Liver (tissue), 8 donors: ENCODE measurements at regions not wholly inside any gene's neighbourhood (a gene's known extent, or its start where the extent isn't known, plus 50 kb on each side); places are given as distances from the start of the nearest gene placed in this dataset.

Source experiments
- DNase-seq: peaks from one replicate; pipeline ENCODE4 v3.0.0-alpha.2; 2017; ENCODE audit warnings: low spot score
- H3K27ac ChIP-seq, 2 donors: one replicate each; pipeline ENCODE4 v1.7.0; 2013; ENCODE audit warnings: inconsistent platforms in 2 of 2, low read length in 2 of 2, control low read depth in 1 of 2, low read depth in 1 of 2, mild to moderate bottlenecking in 1 of 2
- H3K27me3 ChIP-seq, 4 donors: one replicate each; pipeline versions ENCODE4 v1.6.1 to v1.7.0; 2013; ENCODE audit warnings: low read length in 3 of 4, inconsistent platforms in 1 of 4, mild to moderate bottlenecking in 1 of 4, moderate library complexity in 1 of 4; ENCODE audit not compliant: control insufficient read depth in 4 of 4, insufficient read depth in 4 of 4
- H3K36me3 ChIP-seq, 4 donors: one replicate each; pipeline versions ENCODE4 v1.6.1 to v1.7.0; 2013; ENCODE audit warnings: low read length in 3 of 4, mild to moderate bottlenecking in 3 of 4, low read depth in 1 of 4, moderate library complexity in 1 of 4; ENCODE audit not compliant: control insufficient read depth in 4 of 4, insufficient read depth in 3 of 4
- H3K4me1 ChIP-seq, 4 donors: one replicate each; pipeline versions ENCODE4 v1.6.1 to v1.7.0; 2013; ENCODE audit warnings: low read length in 3 of 4, mild to moderate bottlenecking in 3 of 4, moderate library complexity in 1 of 4; ENCODE audit not compliant: control insufficient read depth in 4 of 4, insufficient read depth in 4 of 4
- H3K4me3 ChIP-seq, 3 donors: one replicate each; pipeline versions ENCODE4 v1.6.1 to v1.7.0; 2013; ENCODE audit warnings: low read length in 3 of 3, control low read depth in 1 of 3, low read depth in 1 of 3, mild to moderate bottlenecking in 1 of 3
- H3K9ac ChIP-seq, 2 donors: one replicate each; pipeline ENCODE4 v1.7.0; 2013; ENCODE audit warnings: low read length in 2 of 2, mild to moderate bottlenecking in 2 of 2, moderate library complexity in 2 of 2, control low read depth in 1 of 2, low read depth in 1 of 2
- H3K9me3 ChIP-seq, 4 donors: one replicate each; pipeline versions ENCODE4 v1.6.1 to v1.7.0; 2013; ENCODE audit warnings: low read length in 3 of 4; ENCODE audit not compliant: control insufficient read depth in 4 of 4
- EGR1 ChIP-seq, 2 donors: IDR thresholded peaks; 2 replicates each; pipeline ENCODE4 v1.6.1; 2016 to 2018; ENCODE audit warnings: antibody characterized with exemption in 2 of 2, low read depth in 2 of 2
- FOXA1 ChIP-seq: IDR thresholded peaks from 2 replicates; pipeline ENCODE4 v1.6.1; 2016; ENCODE audit warnings: antibody characterized with exemption
- FOXA2 ChIP-seq: IDR thresholded peaks from 2 replicates; pipeline ENCODE4 v1.6.1; 2016; ENCODE audit warnings: antibody characterized with exemption
- GABPA ChIP-seq, 2 donors: IDR thresholded peaks in 1 of 2; conservative IDR thresholded peaks in 1 of 2; 2 replicates each; pipeline ENCODE4 v1.6.1; 2016; ENCODE audit warnings: antibody characterized with exemption in 2 of 2, mild to moderate bottlenecking in 1 of 2, moderate library complexity in 1 of 2
- HNF4A ChIP-seq, 2 donors: conservative IDR thresholded peaks; 2 replicates each; pipeline ENCODE4 v1.6.1; 2016; ENCODE audit warnings: antibody characterized with exemption in 2 of 2, mild to moderate bottlenecking in 2 of 2
- HNF4G ChIP-seq: IDR thresholded peaks from 2 replicates; pipeline ENCODE4 v1.6.1; 2016; ENCODE audit warnings: antibody characterized with exemption
- JUND ChIP-seq, 2 donors: IDR thresholded peaks; 2 replicates each; pipeline ENCODE4 v1.6.1; 2016; ENCODE audit warnings: antibody characterized with exemption in 2 of 2
- NR2F2 ChIP-seq: IDR thresholded peaks from 2 replicates; pipeline ENCODE4 v1.6.1; 2016; ENCODE audit warnings: antibody characterized with exemption
- RAD21 ChIP-seq, 2 donors: IDR thresholded peaks; 2 replicates each; pipeline ENCODE4 v1.6.1; 2016; ENCODE audit warnings: antibody characterized with exemption in 2 of 2, mild to moderate bottlenecking in 2 of 2
- RXRA ChIP-seq, 2 donors: IDR thresholded peaks; 2 replicates each; pipeline ENCODE4 v1.6.1; 2017 to 2018; ENCODE audit warnings: antibody characterized with exemption in 2 of 2, mild to moderate bottlenecking in 1 of 2
- SP1 ChIP-seq: IDR thresholded peaks from 2 replicates; pipeline ENCODE4 v1.6.1; 2018; ENCODE audit warnings: antibody characterized with exemption, mild to moderate bottlenecking
- TAF1 ChIP-seq: conservative IDR thresholded peaks from 2 replicates; pipeline ENCODE4 v1.6.1; 2016; ENCODE audit warnings: antibody characterized with exemption, mild to moderate bottlenecking
- YY1 ChIP-seq: IDR thresholded peaks from 2 replicates; pipeline ENCODE4 v1.6.1; 2016; ENCODE audit warnings: antibody characterized with exemption, mild to moderate bottlenecking
- WGBS: extraction: QIAGEN DNeasy Blood & Tissue Kit; methylation state at CpG from one replicate; pipeline ENCODE4 v1.1.7; 2013; 5-methylcytosine and 5-hydroxymethylcytosine counted together
- TF ChIP-seq, protein P1 (sequence below): IDR thresholded peaks from 2 replicates; pipeline ENCODE4 v1.6.1; 2016; ENCODE audit warnings: antibody characterized with exemption, mild to moderate bottlenecking
- TF ChIP-seq, protein P2 (sequence below): fragments of 150-350 bp; IDR thresholded peaks from 2 replicates; pipeline ENCODE4 v1.5.1; 2017; ENCODE audit warnings: improper control_type of control experiment, low read depth, low read length; ENCODE audit not compliant: missing input control
- TF ChIP-seq, protein P3 (sequence below): IDR thresholded peaks from 2 replicates; pipeline ENCODE4 v1.6.1; 2016; ENCODE audit warnings: antibody characterized with exemption
- TF ChIP-seq, protein P4 (sequence below): IDR thresholded peaks from 2 replicates; pipeline ENCODE4 v1.6.1; 2016; ENCODE audit warnings: antibody characterized with exemption
- donor health status: healthy.
- donor health status: healthy.
- donor health status: healthy.
- donor health status: healthy.
- donor health status: healthy.

DNA sequence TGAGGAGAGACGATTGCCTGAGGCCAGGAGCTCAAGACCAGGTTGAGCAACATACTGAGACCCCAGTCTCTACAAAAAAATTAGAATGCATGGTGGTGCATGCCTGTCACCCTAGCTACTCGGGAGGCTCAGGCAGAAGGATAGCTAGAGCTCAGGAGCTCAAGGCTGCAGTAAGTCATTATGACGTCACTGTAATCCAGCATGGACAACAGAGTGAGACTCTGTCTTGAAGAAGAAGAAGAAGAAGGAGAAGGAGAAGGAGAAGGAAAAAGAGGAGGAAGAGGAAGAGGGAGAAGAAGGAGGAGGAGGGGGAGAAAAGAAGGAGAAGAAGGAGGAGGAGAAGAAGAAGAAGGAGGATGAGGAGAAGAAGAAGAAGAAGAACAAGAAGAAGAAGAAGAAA, 519.1 kb downstream of the CDH9 start:
- WGBS, result 61% methylated on average over 3 of the region's 3 CpGs
- Histone ChIP-seq H3K9ac (no peak overlapping the region), H3K9me3 (no peaks in the 10 kb centered on the region), H3K4me1 (no peaks in the 10 kb centered on the region), H3K27me3 (peaks cover 0 to 2% (median 0%) of the 10 kb centered on the region in 4 donors), H3K36me3 (no peaks in the 10 kb centered on the region), H3K27ac (no peak overlapping the region), H3K4me3 (no peak overlapping the region)
- TF ChIP-seq SP1, result no peak
- no peak for TF ChIP-seq NR2F2
- no peak for TF ChIP-seq EGR1 (IDR thresholded peaks at IDR 0.05; ENCODE audit: low read depth in 2 of 2)
- TF ChIP-seq, protein P1, sequence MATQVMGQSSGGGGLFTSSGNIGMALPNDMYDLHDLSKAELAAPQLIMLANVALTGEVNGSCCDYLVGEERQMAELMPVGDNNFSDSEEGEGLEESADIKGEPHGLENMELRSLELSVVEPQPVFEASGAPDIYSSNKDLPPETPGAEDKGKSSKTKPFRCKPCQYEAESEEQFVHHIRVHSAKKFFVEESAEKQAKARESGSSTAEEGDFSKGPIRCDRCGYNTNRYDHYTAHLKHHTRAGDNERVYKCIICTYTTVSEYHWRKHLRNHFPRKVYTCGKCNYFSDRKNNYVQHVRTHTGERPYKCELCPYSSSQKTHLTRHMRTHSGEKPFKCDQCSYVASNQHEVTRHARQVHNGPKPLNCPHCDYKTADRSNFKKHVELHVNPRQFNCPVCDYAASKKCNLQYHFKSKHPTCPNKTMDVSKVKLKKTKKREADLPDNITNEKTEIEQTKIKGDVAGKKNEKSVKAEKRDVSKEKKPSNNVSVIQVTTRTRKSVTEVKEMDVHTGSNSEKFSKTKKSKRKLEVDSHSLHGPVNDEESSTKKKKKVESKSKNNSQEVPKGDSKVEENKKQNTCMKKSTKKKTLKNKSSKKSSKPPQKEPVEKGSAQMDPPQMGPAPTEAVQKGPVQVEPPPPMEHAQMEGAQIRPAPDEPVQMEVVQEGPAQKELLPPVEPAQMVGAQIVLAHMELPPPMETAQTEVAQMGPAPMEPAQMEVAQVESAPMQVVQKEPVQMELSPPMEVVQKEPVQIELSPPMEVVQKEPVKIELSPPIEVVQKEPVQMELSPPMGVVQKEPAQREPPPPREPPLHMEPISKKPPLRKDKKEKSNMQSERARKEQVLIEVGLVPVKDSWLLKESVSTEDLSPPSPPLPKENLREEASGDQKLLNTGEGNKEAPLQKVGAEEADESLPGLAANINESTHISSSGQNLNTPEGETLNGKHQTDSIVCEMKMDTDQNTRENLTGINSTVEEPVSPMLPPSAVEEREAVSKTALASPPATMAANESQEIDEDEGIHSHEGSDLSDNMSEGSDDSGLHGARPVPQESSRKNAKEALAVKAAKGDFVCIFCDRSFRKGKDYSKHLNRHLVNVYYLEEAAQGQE, result no peak
- TF ChIP-seq JUND (IDR thresholded peaks at IDR 0.05), result no peak
- TF ChIP-seq, protein P2, sequence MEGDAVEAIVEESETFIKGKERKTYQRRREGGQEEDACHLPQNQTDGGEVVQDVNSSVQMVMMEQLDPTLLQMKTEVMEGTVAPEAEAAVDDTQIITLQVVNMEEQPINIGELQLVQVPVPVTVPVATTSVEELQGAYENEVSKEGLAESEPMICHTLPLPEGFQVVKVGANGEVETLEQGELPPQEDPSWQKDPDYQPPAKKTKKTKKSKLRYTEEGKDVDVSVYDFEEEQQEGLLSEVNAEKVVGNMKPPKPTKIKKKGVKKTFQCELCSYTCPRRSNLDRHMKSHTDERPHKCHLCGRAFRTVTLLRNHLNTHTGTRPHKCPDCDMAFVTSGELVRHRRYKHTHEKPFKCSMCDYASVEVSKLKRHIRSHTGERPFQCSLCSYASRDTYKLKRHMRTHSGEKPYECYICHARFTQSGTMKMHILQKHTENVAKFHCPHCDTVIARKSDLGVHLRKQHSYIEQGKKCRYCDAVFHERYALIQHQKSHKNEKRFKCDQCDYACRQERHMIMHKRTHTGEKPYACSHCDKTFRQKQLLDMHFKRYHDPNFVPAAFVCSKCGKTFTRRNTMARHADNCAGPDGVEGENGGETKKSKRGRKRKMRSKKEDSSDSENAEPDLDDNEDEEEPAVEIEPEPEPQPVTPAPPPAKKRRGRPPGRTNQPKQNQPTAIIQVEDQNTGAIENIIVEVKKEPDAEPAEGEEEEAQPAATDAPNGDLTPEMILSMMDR, result no peak
- no peak for TF ChIP-seq HNF4G
- no peak for TF ChIP-seq TAF1
- TF ChIP-seq, protein P3, sequence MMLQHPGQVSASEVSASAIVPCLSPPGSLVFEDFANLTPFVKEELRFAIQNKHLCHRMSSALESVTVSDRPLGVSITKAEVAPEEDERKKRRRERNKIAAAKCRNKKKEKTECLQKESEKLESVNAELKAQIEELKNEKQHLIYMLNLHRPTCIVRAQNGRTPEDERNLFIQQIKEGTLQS, result no peak
- no peak for TF ChIP-seq RAD21 (IDR thresholded peaks at IDR 0.05)
- no peak for TF ChIP-seq HNF4A (conservative IDR thresholded peaks at IDR 0.05)
- no peak for TF ChIP-seq GABPA (IDR thresholded peaks at IDR 0.05 in 1 of 2, conservative IDR thresholded peaks at IDR 0.05 in 1 of 2)
- TF ChIP-seq FOXA1, result no peak
- no peak for TF ChIP-seq YY1
- DNase-seq, result no peak

DNA sequence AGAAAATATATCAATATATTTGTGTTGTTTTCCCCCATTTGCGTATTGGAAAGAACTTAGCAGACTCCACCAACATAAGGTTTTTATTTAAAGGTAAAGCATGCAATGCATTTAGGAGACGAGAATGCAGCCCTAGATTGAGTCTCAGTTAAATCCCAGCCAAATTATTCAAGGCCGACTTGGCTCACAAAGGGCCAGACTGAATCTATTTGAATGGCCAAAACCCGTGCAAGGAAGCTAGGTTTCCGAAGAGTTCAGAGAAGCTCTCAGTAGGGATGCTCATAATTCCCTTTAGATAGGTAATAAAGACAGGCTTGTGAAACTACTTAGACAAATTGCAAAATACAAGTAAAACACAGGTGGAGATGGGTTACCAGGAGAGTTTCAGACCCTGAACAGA, 520.3 kb downstream of the CDH9 start:
- no peaks in the 10 kb centered on the region for H3K4me1 ChIP-seq
- no peak overlapping the region for H3K9ac ChIP-seq
- H3K9me3 ChIP-seq, result no peaks in the 10 kb centered on the region
- no peak for DNase-seq
- 84% methylated on average over 5 of the region's 5 CpGs for WGBS
- no peak overlapping the region for H3K4me3 ChIP-seq
- peaks cover 0 to 2% (median 0%) of the 10 kb centered on the region in 4 donors for H3K27me3 ChIP-seq
- no peaks in the 10 kb centered on the region for H3K36me3 ChIP-seq
- H3K27ac ChIP-seq, result no peak overlapping the region
- TF ChIP-seq RXRA (IDR thresholded peaks at IDR 0.05) (no peak), FOXA1 (no peak), FOXA2 (no peak), GABPA (IDR thresholded peaks at IDR 0.05 in 1 of 2, conservative IDR thresholded peaks at IDR 0.05 in 1 of 2) (no peak), HNF4A (conservative IDR thresholded peaks at IDR 0.05) (no peak), SP1 (no peak), TAF1 (no peak), YY1 (no peak), RAD21 (IDR thresholded peaks at IDR 0.05) (no peak), HNF4G (no peak), EGR1 (IDR thresholded peaks at IDR 0.05; ENCODE audit: low read depth in 2 of 2) (no peak), NR2F2 (no peak), JUND (IDR thresholded peaks at IDR 0.05) (no peak)
- TF ChIP-seq, protein P3, result no peak
- TF ChIP-seq, protein P1, result no peak
- TF ChIP-seq, protein P2, result no peak
- TF ChIP-seq, protein P4, sequence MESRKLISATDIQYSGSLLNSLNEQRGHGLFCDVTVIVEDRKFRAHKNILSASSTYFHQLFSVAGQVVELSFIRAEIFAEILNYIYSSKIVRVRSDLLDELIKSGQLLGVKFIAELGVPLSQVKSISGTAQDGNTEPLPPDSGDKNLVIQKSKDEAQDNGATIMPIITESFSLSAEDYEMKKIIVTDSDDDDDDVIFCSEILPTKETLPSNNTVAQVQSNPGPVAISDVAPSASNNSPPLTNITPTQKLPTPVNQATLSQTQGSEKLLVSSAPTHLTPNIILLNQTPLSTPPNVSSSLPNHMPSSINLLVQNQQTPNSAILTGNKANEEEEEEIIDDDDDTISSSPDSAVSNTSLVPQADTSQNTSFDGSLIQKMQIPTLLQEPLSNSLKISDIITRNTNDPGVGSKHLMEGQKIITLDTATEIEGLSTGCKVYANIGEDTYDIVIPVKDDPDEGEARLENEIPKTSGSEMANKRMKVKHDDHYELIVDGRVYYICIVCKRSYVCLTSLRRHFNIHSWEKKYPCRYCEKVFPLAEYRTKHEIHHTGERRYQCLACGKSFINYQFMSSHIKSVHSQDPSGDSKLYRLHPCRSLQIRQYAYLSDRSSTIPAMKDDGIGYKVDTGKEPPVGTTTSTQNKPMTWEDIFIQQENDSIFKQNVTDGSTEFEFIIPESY, result no peak
